HEK293 (cell line): ENCODE measurements at regions not wholly inside any gene's neighbourhood (a gene's known extent, or its start where the extent isn't known, plus 50 kb on each side); places are given as distances from the start of the nearest gene placed in this dataset.

ENCODE experiments used
- CTCF ChIA-PET: fragments of 350-600 bp; formaldehyde crosslinking; extraction: SDS; loops from one replicate; lab custom pipeline; 2021; ENCODE audit warnings: antibody characterized with exemption; lab: Yijun Ruan, JAX
- POLR2A ChIA-PET: fragments of 300-600 bp; formaldehyde crosslinking; extraction: SDS; loops from one replicate; lab custom pipeline; 2020; ENCODE audit warnings: antibody characterized with exemption, inconsistent platforms; lab: Yijun Ruan, JAX
- H3K27ac ChIP-seq: fragments of 200-500 bp; sonication (Bioruptor generic); 2 replicates; pipeline ENCODE4 v1.5.1; 2014; ENCODE audit warnings: low read depth, low read length, control low read depth, inconsistent platforms; ENCODE audit errors: extremely low read depth
- H3K36me3 ChIP-seq, 2 experiments: fragments of 200-500 bp in 1 of 2; sonication (Bioruptor generic) in 1 of 2; 1 replicate in 1 of 2; 2 replicates in 1 of 2; pipeline ENCODE4 v1.5.1; 2014 to 2017; ENCODE audit warnings: inconsistent platforms in 2 of 2, low read length in 2 of 2; ENCODE audit not compliant: control insufficient read depth in 2 of 2, insufficient read depth in 1 of 2
- H3K4me1 ChIP-seq: fragments of 200-500 bp; sonication (Bioruptor generic); 2 replicates; pipeline ENCODE4 v1.5.1; 2014; ENCODE audit warnings: mild to moderate bottlenecking, low read length, inconsistent platforms; ENCODE audit not compliant: control insufficient read depth, insufficient read depth
- H3K4me3 ChIP-seq: 2 replicates; pipeline ENCODE4 v1.5.1; 2011; ENCODE audit warnings: low read depth, mild to moderate bottlenecking, control low read depth, low read length, moderate library complexity
- H3K9me3 ChIP-seq: fragments of 200-500 bp; sonication (Bioruptor generic); 2 replicates; pipeline ENCODE4 v1.5.1; 2014; ENCODE audit warnings: low read depth, low read length, inconsistent platforms; ENCODE audit not compliant: control insufficient read depth, insufficient read depth
- BCL11B ChIP-seq: fragments of 450-650 bp; formaldehyde crosslinking; IDR thresholded peaks from 2 replicates; pipeline ENCODE4 v1.5.1; 2016; ENCODE audit warnings: low read depth, missing biosample characterization, missing genetic modification characterization
- MZF1 ChIP-seq: fragments of 450-650 bp; formaldehyde crosslinking; IDR thresholded peaks from 2 replicates; pipeline ENCODE4 v1.5.1; 2017; ENCODE audit warnings: missing biosample characterization, missing genetic modification characterization, borderline replicate concordance
- PRDM4 ChIP-seq: fragments of 450-650 bp; formaldehyde crosslinking; IDR thresholded peaks from 2 replicates; pipeline ENCODE4 v1.5.1; 2017; ENCODE audit warnings: missing biosample characterization, missing genetic modification characterization
- ZBTB10 ChIP-seq: fragments of 450-650 bp; formaldehyde crosslinking; IDR thresholded peaks from 2 replicates; pipeline ENCODE4 v1.5.1; 2016; ENCODE audit warnings: missing biosample characterization, missing genetic modification characterization
- ZFP3 ChIP-seq: fragments of 450-650 bp; formaldehyde crosslinking; IDR thresholded peaks from 2 replicates; pipeline ENCODE4 v1.5.1; 2016; ENCODE audit warnings: low read depth, missing biosample characterization, missing genetic modification characterization
- ZNF23 ChIP-seq: fragments of 450-650 bp; formaldehyde crosslinking; IDR thresholded peaks from 2 replicates; pipeline ENCODE4 v1.5.1; 2016; ENCODE audit warnings: missing biosample characterization, missing genetic modification characterization, borderline replicate concordance
- ZNF341 ChIP-seq: fragments of 450-650 bp; formaldehyde crosslinking; IDR thresholded peaks from 2 replicates; pipeline ENCODE4; 2016; ENCODE audit warnings: low read depth, missing biosample characterization, missing genetic modification characterization
- ZNF404 ChIP-seq: fragments of 450-650 bp; formaldehyde crosslinking; IDR thresholded peaks from 2 replicates; pipeline ENCODE4 v1.5.1; 2017; ENCODE audit warnings: missing biosample characterization, missing genetic modification characterization
- ZNF518A ChIP-seq: fragments of 450-650 bp; formaldehyde crosslinking; conservative IDR thresholded peaks from 2 replicates; pipeline ENCODE4 v1.5.1; 2016; ENCODE audit warnings: low read depth, missing biosample characterization, missing genetic modification characterization
- ZNF555 ChIP-seq: fragments of 450-650 bp; formaldehyde crosslinking; conservative IDR thresholded peaks from 2 replicates; pipeline ENCODE4 v1.5.1; 2017; ENCODE audit warnings: missing biosample characterization, mild to moderate bottlenecking, missing genetic modification characterization, inconsistent platforms
- ZNF624 ChIP-seq: fragments of 450-650 bp; formaldehyde crosslinking; IDR thresholded peaks from 2 replicates; pipeline ENCODE4 v1.5.1; 2017; ENCODE audit warnings: missing biosample characterization, missing genetic modification characterization
- ZNF658 ChIP-seq: fragments of 450-650 bp; formaldehyde crosslinking; IDR thresholded peaks from 2 replicates; pipeline ENCODE4; 2016; ENCODE audit warnings: missing biosample characterization, missing genetic modification characterization
- ZNF670 ChIP-seq: fragments of 450-650 bp; formaldehyde crosslinking; IDR thresholded peaks from 2 replicates; pipeline ENCODE4 v1.5.1; 2016; ENCODE audit warnings: missing biosample characterization, missing genetic modification characterization, low read depth
- ZNF677 ChIP-seq: fragments of 450-650 bp; IDR thresholded peaks from 2 replicates; pipeline ENCODE4 v1.5.0; 2018; ENCODE audit warnings: missing biosample characterization, mild to moderate bottlenecking, missing genetic modification characterization, moderate library complexity
- ZNF701 ChIP-seq: fragments of 450-650 bp; formaldehyde crosslinking; IDR thresholded peaks from 2 replicates; pipeline ENCODE4 v1.5.1; 2016; ENCODE audit warnings: missing biosample characterization, missing genetic modification characterization
- ZNF792 ChIP-seq: fragments of 450-650 bp; formaldehyde crosslinking; IDR thresholded peaks from 2 replicates; pipeline ENCODE4 v1.5.1; 2016; ENCODE audit warnings: missing biosample characterization, missing genetic modification characterization
- ZSCAN23 ChIP-seq: fragments of 450-650 bp; formaldehyde crosslinking; IDR thresholded peaks from 2 replicates; pipeline ENCODE4 v1.5.1; 2016; ENCODE audit warnings: missing biosample characterization, missing genetic modification characterization

GRCh38 chr4:175874306-175874705 lies 62.2 kb upstream of the GPM6A start:
- TF ChIP-seq ZNF518A (tag by site-specific recombination): no peak
- no peak for TF ChIP-seq ZBTB10 (tag by site-specific recombination)
- no peak for TF ChIP-seq ZNF23 (tag by site-specific recombination)
- TF ChIP-seq ZNF677 (tag by site-specific recombination): no peak
- peak; percentile 40; the same call in 1 of the 2 replicates for TF ChIP-seq ZNF341
- TF ChIP-seq ZSCAN23 (tag by site-specific recombination): no peak
- no peak for TF ChIP-seq BCL11B (tag by site-specific recombination)
- no peaks in the 10 kb centered on the region for H3K36me3 ChIP-seq
- no peak overlapping the region for H3K4me3 ChIP-seq
- no peaks in the 10 kb centered on the region for H3K9me3 ChIP-seq
- peaks cover 5% of the 10 kb centered on the region for H3K4me1 ChIP-seq
- CTCF ChIA-PET: no interaction called here
- no peak overlapping the region for H3K27ac ChIP-seq
- POLR2A ChIA-PET: no interaction called here

GRCh38 chr4:175875993-175876771 lies 64.1 kb upstream of the GPM6A start:
- Histone ChIP-seq H3K4me1 (peaks cover 5% of the 10 kb centered on the region), H3K9me3 (no peaks in the 10 kb centered on the region), H3K27ac (no peak overlapping the region), H3K36me3 (no peaks in the 10 kb centered on the region), H3K4me3 (no peak overlapping the region)
- ChIA-PET POLR2A (no interaction called here), CTCF (no interaction called here)
- TF ChIP-seq ZFP3 (tag by site-specific recombination) (no peak), ZNF624 (tag by site-specific recombination) (no peak), ZNF555 (tag by site-specific recombination) (no peak), MZF1 (tag by site-specific recombination) (no peak), ZNF701 (tag by site-specific recombination) (no peak), ZNF670 (no peak), ZNF677 (tag by site-specific recombination) (no peak), PRDM4 (tag by site-specific recombination) (no peak), ZNF404 (tag by site-specific recombination) (no peak), ZNF658 (no peak), ZNF792 (tag by site-specific recombination) (no peak)
